ENCODE measurements at regions not wholly inside any gene's neighbourhood (a gene's known extent, or its start where the extent isn't known, plus 50 kb on each side); places are given as distances from the start of the nearest gene placed in this dataset.

- TF ChIP-seq EP300 (IDR thresholded peaks at IDR 0.05; ENCODE audit: borderline replicate concordance in 1 of 2, low read depth in 2 of 2, low read length in 2 of 2) (no peak), RFX5 (IDR thresholded peaks at IDR 0.05; ENCODE audit: borderline replicate concordance, low read depth, low read length) (no peak), RXRA (IDR thresholded peaks at IDR 0.05; ENCODE audit: insufficient read depth, low read depth, low read length) (no peak)
These were observed 197.9 kb downstream of the IRX2 start (continued) for GRCh38 chr5:2553611-2554010.

All from H1 (cell line).